Erythroblast (primary cell): ENCODE measurements at regions not wholly inside any gene's neighbourhood (a gene's known extent, or its start where the extent isn't known, plus 50 kb on each side); places are given as distances from the start of the nearest gene placed in this dataset.

Experiments
- GATA1 ChIP-seq: IDR thresholded peaks from 2 replicates; pipeline ENCODE4 v1.6.1; 2011; ENCODE audit warnings: low read depth, mild to moderate bottlenecking, control low read depth, low read length, moderate library complexity
- POLR2A ChIP-seq: IDR thresholded peaks from 2 replicates; pipeline ENCODE4 v1.6.1; 2011; ENCODE audit warnings: mild to moderate bottlenecking, low read length

- no peak for TF ChIP-seq POLR2A
- no peak for TF ChIP-seq GATA1
Measured at GRCh38 chr3:144178607-144179006, 207.0 kb downstream of the DIPK2A start.
